ENCODE measurements at regions not wholly inside any gene's neighbourhood (a gene's known extent, or its start where the extent isn't known, plus 50 kb on each side); places are given as distances from the start of the nearest gene placed in this dataset.

DNA sequence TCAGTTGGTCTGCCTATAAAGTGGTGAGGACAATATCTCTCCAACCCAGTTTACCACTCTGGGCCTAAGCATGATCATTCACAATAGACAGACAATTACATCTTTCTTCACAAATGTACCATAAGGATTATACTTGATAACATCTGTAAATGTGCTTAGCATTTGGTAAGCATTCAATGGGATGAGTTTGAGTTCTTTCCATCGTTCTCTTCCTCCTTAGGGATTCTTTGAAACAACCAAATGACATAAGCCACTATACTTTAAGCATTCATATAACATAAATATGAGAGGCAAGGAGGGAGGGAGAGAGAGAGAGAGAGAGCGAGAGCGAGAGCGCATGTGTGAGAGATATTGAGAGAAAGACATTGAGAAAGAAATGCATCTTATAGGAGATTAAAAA is 303.3 kb upstream of the CBLB start:
- TF ChIP-seq, protein P1, sequence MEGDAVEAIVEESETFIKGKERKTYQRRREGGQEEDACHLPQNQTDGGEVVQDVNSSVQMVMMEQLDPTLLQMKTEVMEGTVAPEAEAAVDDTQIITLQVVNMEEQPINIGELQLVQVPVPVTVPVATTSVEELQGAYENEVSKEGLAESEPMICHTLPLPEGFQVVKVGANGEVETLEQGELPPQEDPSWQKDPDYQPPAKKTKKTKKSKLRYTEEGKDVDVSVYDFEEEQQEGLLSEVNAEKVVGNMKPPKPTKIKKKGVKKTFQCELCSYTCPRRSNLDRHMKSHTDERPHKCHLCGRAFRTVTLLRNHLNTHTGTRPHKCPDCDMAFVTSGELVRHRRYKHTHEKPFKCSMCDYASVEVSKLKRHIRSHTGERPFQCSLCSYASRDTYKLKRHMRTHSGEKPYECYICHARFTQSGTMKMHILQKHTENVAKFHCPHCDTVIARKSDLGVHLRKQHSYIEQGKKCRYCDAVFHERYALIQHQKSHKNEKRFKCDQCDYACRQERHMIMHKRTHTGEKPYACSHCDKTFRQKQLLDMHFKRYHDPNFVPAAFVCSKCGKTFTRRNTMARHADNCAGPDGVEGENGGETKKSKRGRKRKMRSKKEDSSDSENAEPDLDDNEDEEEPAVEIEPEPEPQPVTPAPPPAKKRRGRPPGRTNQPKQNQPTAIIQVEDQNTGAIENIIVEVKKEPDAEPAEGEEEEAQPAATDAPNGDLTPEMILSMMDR (IDR thresholded peaks at IDR 0.05), result no peak
- TF ChIP-seq EP300 (IDR thresholded peaks at IDR 0.05; ENCODE audit: low read depth) (no peak), POLR2AphosphoS5 (IDR thresholded peaks at IDR 0.05) (no peak)

Data from transverse colon (tissue), 4 donors.